ENCODE measurements at regions not wholly inside any gene's neighbourhood (a gene's known extent, or its start where the extent isn't known, plus 50 kb on each side); places are given as distances from the start of the nearest gene placed in this dataset.

DNA sequence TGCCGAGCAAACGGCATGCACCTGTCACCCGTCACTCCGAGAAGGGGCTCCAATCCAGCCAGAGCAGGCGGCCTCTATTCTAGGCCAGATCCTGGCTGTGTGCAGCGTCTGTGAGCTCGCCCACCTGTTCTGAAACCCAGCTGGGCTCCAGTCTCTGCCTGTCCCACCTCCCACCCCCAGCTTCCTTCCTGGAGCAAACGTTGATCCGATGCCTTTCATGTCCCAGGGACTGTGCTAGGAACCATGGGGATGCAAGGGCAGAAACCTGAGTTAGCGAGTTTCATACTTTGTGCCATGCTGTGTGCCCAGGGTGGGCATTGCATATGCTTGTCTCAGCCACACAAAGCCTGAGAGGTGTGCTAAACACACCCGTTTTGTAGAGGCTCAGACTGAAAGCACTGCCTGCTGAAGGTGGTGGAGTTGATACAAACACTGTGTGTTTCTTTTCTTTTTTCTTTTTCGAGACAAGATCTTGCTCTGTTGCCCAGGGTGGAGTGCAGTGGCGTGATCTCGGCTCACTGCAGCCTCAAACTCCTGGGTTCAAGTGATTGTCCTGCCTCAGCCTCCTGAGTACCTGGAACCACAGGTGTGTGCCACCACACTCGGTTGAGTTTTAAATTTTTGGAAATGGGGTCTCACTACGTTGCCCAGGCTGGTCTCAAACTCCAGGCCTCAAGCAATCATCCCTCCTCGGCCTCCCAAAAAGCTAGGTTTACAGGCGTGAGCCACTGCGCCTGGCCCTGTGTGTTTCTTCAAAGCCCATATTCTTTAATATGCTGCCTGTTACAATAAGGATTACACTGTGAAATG is 84.1 kb upstream of the MED13L start:
- Histone ChIP-seq H3K36me3 (no peaks in the 10 kb centered on the region), H3K27me3 (no peaks in the 10 kb centered on the region), H3K27ac (no peak overlapping the region), H3K4me3 (no peak overlapping the region), H3K9me3 (no peaks in the 10 kb centered on the region), H3K4me1 (peaks cover 0 to 28% (median 12%) of the 10 kb centered on the region in 4 donors)
- no peak for DNase-seq
- intact Hi-C loops (cut with DNase I; ENCODE audit: low total_unique reads) = no loop called here
- TF ChIP-seq, protein P1, sequence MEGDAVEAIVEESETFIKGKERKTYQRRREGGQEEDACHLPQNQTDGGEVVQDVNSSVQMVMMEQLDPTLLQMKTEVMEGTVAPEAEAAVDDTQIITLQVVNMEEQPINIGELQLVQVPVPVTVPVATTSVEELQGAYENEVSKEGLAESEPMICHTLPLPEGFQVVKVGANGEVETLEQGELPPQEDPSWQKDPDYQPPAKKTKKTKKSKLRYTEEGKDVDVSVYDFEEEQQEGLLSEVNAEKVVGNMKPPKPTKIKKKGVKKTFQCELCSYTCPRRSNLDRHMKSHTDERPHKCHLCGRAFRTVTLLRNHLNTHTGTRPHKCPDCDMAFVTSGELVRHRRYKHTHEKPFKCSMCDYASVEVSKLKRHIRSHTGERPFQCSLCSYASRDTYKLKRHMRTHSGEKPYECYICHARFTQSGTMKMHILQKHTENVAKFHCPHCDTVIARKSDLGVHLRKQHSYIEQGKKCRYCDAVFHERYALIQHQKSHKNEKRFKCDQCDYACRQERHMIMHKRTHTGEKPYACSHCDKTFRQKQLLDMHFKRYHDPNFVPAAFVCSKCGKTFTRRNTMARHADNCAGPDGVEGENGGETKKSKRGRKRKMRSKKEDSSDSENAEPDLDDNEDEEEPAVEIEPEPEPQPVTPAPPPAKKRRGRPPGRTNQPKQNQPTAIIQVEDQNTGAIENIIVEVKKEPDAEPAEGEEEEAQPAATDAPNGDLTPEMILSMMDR (IDR thresholded peaks at IDR 0.05) = no peak

DNA sequence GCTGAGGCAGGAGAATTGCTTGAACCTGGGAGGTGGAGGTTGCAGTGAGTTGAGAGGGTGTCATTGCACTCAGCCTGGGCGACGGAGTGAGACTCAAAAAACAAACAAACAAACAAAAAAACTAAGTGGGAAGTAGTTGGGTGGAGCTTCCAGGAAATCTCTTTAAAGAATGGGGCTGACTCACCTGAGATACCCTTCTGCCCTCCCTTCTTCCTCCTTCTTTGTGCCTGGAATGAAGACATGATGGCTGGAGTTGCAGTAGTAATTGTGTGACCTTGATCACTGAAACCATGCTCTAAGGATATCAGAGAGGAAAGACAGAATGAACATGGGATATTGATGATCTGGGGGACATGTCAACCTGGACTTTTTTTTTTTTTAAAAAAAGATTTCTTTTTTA is 87.6 kb upstream of the MED13L start:
- intact Hi-C loops (cut with DNase I; ENCODE audit: low total_unique reads) = no loop called here
- TF ChIP-seq, protein P1 (IDR thresholded peaks at IDR 0.05) = no peak
- DNase-seq = no peak
- Histone ChIP-seq H3K4me3 (no peak overlapping the region), H3K9me3 (no peaks in the 10 kb centered on the region), H3K27ac (no peak overlapping the region), H3K27me3 (no peaks in the 10 kb centered on the region), H3K4me1 (peaks cover 0 to 18% (median 7%) of the 10 kb centered on the region in 4 donors), H3K36me3 (no peaks in the 10 kb centered on the region)

DNA sequence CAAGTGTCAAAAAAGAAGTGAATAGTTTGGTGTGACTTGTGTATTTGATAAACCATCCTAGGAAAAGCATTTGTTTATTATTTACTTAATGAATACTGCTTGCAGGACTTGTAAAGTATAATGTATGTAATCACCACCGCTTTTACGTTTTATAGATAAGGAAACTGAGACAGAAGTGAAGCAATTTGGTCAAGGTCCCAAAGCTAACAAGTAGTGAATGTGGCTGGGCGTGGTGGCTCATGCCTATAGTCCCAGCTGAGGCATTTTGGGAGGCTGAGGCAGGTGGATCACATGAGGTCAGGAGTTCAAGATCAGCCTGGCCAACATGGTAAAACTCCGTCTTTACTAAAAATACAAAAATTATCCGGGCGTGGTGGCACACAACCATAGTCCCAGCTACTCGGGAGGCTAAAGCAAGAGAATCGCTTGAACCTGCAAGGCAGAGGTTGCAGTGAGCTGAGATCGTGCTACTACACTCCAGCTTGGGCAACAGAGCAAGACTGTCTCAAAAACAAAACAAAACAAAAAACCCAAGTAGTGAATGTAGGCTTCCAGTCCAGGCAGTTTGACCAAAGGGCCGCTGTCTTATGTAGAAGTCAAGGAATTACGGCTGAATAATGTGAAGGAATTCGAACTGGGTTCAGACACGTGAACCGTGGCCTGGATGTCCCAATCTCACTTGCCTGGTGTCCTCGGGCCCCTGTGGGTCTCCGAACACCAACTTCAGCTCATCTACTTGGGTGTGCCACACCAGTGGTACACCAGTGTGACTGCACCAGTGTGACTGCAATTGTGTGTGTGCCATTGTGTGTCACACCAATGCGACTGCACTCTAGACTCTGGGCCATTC is 88.3 kb upstream of the MED13L start:
- no peak for DNase-seq
- no peaks in the 10 kb centered on the region for H3K36me3 ChIP-seq
- H3K4me1 ChIP-seq = peaks cover 0 to 17% (median 7%) of the 10 kb centered on the region in 4 donors
- TF ChIP-seq, protein P1 (IDR thresholded peaks at IDR 0.05) = no peak
- H3K4me3 ChIP-seq = no peak overlapping the region
- H3K27me3 ChIP-seq = no peaks in the 10 kb centered on the region
- H3K9me3 ChIP-seq = no peaks in the 10 kb centered on the region
- no peak overlapping the region for H3K27ac ChIP-seq
- intact Hi-C loops (cut with DNase I; ENCODE audit: low total_unique reads) = no loop called here

DNA sequence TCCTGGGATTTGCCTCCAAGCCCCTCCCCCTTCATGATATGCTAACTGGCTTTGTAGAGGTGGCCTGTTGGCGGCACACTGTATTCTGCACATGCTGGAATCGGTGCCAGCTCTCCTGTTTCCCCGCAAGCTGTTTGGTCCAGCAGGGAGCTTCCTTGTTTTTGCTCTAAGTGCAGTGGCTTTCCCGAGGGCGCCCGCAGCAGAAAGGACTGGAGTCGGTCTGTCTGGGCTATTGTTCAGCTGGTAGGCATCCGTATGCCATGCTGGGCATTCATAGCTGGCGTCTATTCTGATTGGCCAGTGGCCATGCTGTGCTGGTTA is 88.9 kb upstream of the MED13L start:
- no peaks in the 10 kb centered on the region for H3K9me3 ChIP-seq
- H3K4me3 ChIP-seq = no peak overlapping the region
- no peak for DNase-seq
- H3K4me1 ChIP-seq = peaks cover 0 to 17% (median 7%) of the 10 kb centered on the region in 4 donors
- TF ChIP-seq, protein P1 (IDR thresholded peaks at IDR 0.05) = no peak
- intact Hi-C loops (cut with DNase I; ENCODE audit: low total_unique reads) = no loop called here
- H3K27me3 ChIP-seq = no peaks in the 10 kb centered on the region
- H3K36me3 ChIP-seq = no peaks in the 10 kb centered on the region
- no peak overlapping the region for H3K27ac ChIP-seq

DNA sequence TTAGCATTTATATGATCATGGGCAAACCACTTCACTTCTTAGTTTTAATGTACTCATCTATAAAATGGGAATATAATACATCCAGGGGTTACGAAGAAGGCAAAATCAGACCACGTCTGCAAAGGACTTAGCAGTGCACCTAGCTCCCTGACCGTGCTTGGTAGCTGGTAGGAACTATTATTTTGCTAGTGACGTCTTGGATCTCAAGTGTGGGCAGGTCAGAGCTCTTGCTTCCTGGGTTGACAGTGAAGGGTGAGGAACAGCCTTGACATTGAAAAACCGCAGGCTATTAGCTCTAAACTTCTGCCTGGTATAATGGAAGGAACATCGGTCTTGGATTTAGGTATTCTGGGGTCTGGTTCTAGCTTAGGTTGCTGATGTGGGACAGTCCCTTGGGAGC is 89.3 kb upstream of the MED13L start:
- Histone ChIP-seq H3K27ac (no peak overlapping the region), H3K4me1 (peaks cover 0 to 17% (median 7%) of the 10 kb centered on the region in 4 donors), H3K9me3 (no peaks in the 10 kb centered on the region), H3K36me3 (no peaks in the 10 kb centered on the region), H3K4me3 (no peak overlapping the region), H3K27me3 (no peaks in the 10 kb centered on the region)
- DNase-seq = no peak
- intact Hi-C loops (cut with DNase I; ENCODE audit: low total_unique reads) = no loop called here
- TF ChIP-seq, protein P1 (IDR thresholded peaks at IDR 0.05) = no peak
